HFF-Myc (cell line): ENCODE measurements at regions not wholly inside any gene's neighbourhood (a gene's known extent, or its start where the extent isn't known, plus 50 kb on each side); places are given as distances from the start of the nearest gene placed in this dataset.

ENCODE experiments used
- DNase-seq: peaks from one replicate; pipeline ENCODE4 v3.0.0-alpha.2; 2011; ENCODE audit warnings: low read depth; ENCODE audit errors: extremely low read depth
- H3K4me3 ChIP-seq: replicated peaks from 2 replicates; pipeline ENCODE4 v1.5.1; 2011; ENCODE audit warnings: low read depth, mild to moderate bottlenecking, control low read depth, low read length
- TF ChIP-seq, protein P1 (sequence below): IDR thresholded peaks from 2 replicates; pipeline ENCODE4 v1.5.1; 2012; ENCODE audit warnings: mild to moderate bottlenecking, low read depth, low read length, control low read depth; ENCODE audit errors: missing control alignments

DNA sequence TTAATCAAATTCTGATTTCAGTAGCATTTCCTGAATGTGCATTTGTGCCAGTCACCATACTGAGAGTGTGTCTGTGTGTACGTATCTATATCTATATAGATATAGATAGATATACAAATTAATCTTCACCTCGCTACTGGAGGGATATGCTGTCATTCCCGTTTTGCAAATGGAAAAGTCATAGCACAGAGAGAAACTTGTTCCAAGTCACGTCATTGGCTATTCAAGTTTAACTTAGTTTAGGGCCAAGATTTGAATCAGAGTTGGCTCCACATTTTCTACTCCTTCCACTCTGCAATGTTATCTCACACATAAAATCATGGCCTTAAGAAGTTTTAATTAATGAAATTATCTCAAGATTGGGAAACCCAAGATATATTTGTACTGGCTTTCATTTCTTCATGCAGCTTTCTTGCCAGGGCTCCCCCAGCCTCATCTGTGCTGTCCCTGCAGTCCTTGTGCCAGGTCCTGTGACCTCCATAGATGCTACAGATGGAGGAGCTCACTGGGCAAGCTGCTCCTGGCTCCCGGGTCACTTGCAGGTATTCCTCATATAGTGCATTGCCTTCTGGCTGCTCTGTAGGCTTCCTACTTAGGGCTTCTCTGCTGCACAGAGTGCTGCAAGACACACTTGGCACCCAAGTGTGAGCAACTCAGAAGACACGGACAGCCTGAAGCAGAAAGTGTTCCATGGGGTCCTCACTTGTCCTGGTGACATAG is 245.8 kb downstream of the KCNS3 start:
- no peak for DNase-seq
- TF ChIP-seq, protein P1, sequence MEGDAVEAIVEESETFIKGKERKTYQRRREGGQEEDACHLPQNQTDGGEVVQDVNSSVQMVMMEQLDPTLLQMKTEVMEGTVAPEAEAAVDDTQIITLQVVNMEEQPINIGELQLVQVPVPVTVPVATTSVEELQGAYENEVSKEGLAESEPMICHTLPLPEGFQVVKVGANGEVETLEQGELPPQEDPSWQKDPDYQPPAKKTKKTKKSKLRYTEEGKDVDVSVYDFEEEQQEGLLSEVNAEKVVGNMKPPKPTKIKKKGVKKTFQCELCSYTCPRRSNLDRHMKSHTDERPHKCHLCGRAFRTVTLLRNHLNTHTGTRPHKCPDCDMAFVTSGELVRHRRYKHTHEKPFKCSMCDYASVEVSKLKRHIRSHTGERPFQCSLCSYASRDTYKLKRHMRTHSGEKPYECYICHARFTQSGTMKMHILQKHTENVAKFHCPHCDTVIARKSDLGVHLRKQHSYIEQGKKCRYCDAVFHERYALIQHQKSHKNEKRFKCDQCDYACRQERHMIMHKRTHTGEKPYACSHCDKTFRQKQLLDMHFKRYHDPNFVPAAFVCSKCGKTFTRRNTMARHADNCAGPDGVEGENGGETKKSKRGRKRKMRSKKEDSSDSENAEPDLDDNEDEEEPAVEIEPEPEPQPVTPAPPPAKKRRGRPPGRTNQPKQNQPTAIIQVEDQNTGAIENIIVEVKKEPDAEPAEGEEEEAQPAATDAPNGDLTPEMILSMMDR, result no peak

DNA sequence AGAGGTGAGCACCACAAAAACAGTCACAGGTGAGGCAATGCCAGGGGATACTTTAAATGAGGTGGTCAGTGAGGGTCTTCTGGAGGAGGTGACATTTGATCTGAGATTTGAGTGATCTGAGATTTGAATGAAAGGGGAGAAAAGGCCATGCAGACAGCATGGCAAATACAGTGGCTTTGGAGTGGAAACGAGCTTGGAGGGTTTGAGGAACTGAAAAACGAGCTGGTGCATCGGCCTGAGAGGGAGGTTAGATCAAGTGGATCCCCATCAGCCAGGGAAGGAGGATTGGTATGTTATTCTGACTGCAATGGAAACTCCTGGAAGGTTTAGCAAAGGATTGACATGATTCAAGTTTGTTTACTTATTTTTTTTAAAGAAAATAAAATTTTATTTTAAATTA is 245.1 kb downstream of the KCNS3 start:
- TF ChIP-seq, protein P1, result no peak
- no peak for DNase-seq
- H3K4me3 ChIP-seq, result no peak overlapping the region

More for the DNA sequence above, 245.8 kb downstream of the KCNS3 start:
- no peak overlapping the region for H3K4me3 ChIP-seq

DNA sequence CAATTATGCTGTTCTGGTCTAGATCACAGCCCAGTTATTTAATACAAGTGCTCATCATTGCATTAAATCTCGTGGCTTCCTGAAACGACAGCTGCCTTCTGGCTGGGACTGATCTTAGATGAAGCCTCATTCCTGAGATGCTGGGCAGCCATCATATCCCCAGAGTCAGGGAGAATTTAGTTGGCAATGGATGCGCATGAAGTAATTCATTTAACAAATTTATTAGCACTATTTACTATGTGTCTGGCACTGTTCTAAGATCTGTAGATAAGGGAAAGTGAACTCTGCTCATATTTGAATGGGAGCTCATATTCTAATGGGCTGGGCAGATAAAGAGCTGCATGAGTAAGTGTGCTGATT is 244.7 kb downstream of the KCNS3 start:
- no peak overlapping the region for H3K4me3 ChIP-seq
- TF ChIP-seq, protein P1, result no peak
- DNase-seq, result no peak

DNA sequence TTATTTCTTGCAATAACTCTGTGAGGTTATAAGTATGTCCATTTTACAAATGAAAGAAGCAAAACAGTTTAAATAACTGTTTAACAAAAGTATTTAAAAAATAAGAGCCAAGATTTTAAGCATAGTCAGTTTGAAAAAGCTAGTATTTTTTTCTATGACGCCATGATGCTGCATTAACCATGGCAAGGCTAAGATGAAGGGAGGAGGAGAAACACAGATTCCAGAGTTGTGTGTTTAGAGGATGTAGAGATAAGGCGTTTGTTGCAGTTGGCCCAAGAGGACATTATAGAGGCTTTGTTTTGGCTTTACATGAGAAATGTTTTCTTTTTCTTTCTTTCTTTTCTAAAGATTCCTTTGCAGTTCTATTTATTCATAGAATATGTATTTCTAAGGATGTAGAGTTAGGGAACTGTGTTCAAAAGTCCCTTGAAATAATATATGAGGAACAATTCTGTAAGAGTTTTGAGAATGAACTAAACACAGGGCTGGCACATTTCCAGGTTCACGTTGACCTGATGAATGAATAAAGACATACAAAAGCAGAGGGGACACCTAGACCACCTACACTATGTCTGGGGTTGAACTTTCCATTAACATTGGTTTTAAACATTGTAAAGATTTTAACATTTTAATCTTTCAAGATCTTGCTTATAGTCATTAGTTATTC is 244.2 kb downstream of the KCNS3 start:
- H3K4me3 ChIP-seq, result no peak overlapping the region
- DNase-seq, result no peak
- TF ChIP-seq, protein P1, result no peak

DNA sequence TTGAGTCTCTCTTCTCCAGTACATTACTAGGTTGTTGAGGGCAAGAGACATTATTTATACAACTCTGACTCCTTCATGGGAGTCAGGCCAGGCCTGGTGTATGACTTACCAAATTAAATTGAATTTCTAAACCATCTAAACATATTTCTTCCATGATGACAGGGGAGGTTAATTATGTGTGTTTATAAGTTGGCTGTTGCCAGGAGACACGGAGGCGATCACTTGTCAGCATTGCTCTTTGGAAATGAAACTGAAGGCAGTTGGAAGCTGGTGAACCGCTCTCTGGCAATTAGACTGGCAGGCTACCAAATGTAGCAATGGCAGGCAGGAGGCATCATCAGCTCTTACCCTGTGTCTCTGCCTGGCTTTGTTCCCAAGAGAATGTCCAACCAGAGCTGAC is 241.4 kb downstream of the KCNS3 start:
- no peak for DNase-seq
- no peak overlapping the region for H3K4me3 ChIP-seq

DNA sequence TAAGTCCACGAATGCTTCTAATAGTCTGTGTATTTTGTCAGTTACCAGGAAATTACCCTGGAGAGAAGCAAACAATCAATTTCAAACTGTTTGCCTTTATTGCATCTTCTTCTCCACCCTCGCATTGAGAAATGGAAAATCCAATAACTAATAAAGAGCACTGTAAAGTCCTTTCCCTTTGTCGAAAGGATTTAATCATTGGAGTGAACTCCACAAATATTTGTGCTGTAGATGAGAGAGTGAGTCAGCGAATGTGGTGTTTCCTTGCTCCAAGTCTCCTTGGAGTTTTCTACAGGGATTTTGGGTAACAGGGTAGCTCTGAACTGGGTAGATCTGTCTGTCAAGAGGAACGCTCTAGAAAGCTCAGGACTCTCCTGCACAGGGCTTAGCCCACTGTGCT is 240.2 kb downstream of the KCNS3 start:
- DNase-seq, result no peak
- TF ChIP-seq, protein P1, result no peak
- H3K4me3 ChIP-seq, result no peak overlapping the region

More for the DNA sequence above, 241.4 kb downstream of the KCNS3 start:
- TF ChIP-seq, protein P1, result no peak

DNA sequence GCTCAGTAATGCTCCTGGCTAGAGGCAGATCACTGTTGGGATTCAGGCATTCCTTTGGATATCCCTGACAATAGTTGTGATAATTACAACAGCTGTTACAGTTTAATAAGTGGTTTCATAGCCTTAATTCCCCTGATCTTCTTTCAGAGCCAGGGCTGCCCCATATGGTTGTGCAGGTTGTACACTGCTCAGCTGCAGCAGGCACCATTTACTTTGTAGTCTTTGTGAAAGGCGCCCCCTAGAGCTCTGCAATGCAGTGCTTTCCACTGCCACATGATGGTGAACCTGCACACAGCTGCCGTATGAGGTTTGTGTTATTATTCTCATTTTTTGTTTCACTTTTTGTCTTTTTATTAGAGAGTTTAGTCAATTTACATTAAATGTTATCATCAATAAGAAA is 239.1 kb downstream of the KCNS3 start:
- DNase-seq, result peak; percentile 30
- no peak overlapping the region for H3K4me3 ChIP-seq

More for the DNA sequence above, 239.1 kb downstream of the KCNS3 start:
- TF ChIP-seq, protein P1, result peak; percentile 84
